ENCODE measurements at regions not wholly inside any gene's neighbourhood (a gene's known extent, or its start where the extent isn't known, plus 50 kb on each side); places are given as distances from the start of the nearest gene placed in this dataset.

DNA sequence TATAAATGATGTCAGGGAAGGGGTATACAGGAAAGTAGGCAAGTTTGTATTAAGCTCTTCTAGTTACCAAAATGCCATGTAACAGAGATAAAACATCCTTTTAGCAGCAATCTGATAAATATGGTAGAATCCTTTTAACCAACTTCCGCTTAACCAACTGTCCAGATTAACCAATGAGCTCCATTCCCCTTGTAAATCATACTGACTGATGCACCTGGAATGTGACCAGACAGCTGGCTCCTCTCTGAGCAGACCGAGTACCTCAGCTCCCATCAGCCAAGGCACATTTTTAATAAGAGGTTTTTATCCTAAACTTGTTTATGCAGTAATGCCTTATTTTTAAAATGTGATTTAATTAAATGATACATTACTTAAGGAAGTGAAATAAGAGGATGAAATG is 66.4 kb downstream of the KLF12 start:
- H3K27ac Mint-ChIP-seq = no peak overlapping the region
- POLR2A ChIA-PET = interaction anchor here (0.6 to 1.0 kb wide), 2 partner anchors 10 to 16 kb away, joined by 3 to 10 read pairs; no protein-coding TSS in a partner anchor

DNA sequence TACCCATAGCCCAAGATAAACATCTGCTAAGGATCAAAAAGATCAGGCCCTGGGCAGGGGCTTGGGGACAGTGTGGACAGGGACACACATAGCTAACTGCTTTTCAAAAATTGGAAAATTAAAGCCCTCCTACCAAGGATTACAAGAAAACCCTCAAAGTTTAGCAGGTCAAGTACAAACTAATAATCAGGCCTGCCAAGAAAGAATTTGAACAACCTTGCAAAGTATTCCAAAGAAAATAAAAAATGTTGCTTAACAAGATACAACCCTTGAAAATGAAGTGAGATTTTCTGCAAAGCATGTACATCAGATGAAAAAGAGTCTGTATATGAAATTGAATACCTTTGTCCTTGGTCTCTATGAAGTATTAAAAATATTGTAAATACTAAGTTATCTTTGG is 67.3 kb downstream of the KLF12 start:
- POLR2A ChIA-PET = interaction anchor here (1.6 kb wide), 1 partner anchor 67 kb away, joined by 7 read pairs; no protein-coding TSS in a partner anchor
- no peaks in the 10 kb centered on the region for H3K27me3 Mint-ChIP-seq
- TF ChIP-seq, protein P1, sequence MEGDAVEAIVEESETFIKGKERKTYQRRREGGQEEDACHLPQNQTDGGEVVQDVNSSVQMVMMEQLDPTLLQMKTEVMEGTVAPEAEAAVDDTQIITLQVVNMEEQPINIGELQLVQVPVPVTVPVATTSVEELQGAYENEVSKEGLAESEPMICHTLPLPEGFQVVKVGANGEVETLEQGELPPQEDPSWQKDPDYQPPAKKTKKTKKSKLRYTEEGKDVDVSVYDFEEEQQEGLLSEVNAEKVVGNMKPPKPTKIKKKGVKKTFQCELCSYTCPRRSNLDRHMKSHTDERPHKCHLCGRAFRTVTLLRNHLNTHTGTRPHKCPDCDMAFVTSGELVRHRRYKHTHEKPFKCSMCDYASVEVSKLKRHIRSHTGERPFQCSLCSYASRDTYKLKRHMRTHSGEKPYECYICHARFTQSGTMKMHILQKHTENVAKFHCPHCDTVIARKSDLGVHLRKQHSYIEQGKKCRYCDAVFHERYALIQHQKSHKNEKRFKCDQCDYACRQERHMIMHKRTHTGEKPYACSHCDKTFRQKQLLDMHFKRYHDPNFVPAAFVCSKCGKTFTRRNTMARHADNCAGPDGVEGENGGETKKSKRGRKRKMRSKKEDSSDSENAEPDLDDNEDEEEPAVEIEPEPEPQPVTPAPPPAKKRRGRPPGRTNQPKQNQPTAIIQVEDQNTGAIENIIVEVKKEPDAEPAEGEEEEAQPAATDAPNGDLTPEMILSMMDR (IDR thresholded peaks at IDR 0.05) = no peak
- ATAC-seq (ENCODE audit: low read depth) = no peak
- peak overlapping the region; percentile 37 for H3K27ac Mint-ChIP-seq
- peaks cover 81% of the 10 kb centered on the region for H3K4me1 Mint-ChIP-seq
- no peak for DNase-seq
- intact Hi-C loops (cut with micrococcal nuclease) = no loop called here
- no peak overlapping the region for H3K4me3 Mint-ChIP-seq
- CTCF ChIA-PET = no interaction called here
- H3K9me3 Mint-ChIP-seq = no peaks in the 10 kb centered on the region
- H3K36me3 Mint-ChIP-seq (ENCODE audit: low read depth) = peaks cover 1% of the 10 kb centered on the region

More for the DNA sequence above, 66.4 kb downstream of the KLF12 start:
- no peaks in the 10 kb centered on the region for H3K9me3 Mint-ChIP-seq
- H3K36me3 Mint-ChIP-seq (ENCODE audit: low read depth) = peaks cover 1% of the 10 kb centered on the region
- no peak overlapping the region for H3K4me3 Mint-ChIP-seq
- no peaks in the 10 kb centered on the region for H3K27me3 Mint-ChIP-seq
- H3K4me1 Mint-ChIP-seq = peaks cover 75% of the 10 kb centered on the region
- TF ChIP-seq, protein P1 (IDR thresholded peaks at IDR 0.05) = no peak
- intact Hi-C loops (cut with micrococcal nuclease) = no loop called here
- DNase-seq (no peak), ATAC-seq (ENCODE audit: low read depth) (no peak)
- CTCF ChIA-PET = no interaction called here

DNA sequence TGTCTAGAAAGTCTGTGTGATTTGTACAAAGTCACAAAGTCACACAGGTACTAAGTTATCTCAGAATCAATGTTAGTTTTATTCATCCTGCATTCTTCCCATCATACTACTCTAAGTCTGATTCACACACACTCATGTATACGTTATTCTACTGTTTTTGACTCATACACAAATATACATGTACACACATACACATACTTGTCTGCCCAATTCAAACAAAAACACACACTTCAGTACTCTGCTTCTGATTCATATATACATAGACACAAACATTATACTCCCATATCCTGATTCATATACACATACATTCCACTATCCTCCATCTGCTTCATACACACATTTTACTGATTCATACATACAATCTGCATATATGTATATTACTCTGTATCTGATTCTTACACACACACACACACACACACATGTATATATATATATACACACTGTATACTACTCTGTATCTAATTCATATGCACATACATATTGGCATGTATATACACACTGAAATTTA is 69.3 kb downstream of the KLF12 start:
- Mint-ChIP-seq H3K27me3 (no peaks in the 10 kb centered on the region), H3K9me3 (peaks cover 6% of the 10 kb centered on the region), H3K27ac (peak overlapping the region; percentile 42), H3K4me3 (no peak overlapping the region), H3K4me1 (peaks cover 85% of the 10 kb centered on the region), H3K36me3 (ENCODE audit: low read depth) (peaks cover 4% of the 10 kb centered on the region)
- ChIA-PET POLR2A (no interaction called here), CTCF (no interaction called here)
- no peak for DNase-seq
- intact Hi-C loops (cut with micrococcal nuclease) = loop anchor here (1.0 to 5.0 kb wide), 2 partner anchors 9 to 37 kb away; no protein-coding TSS in a partner anchor
- TF ChIP-seq, protein P1 (IDR thresholded peaks at IDR 0.05) = no peak
- no peak for ATAC-seq (ENCODE audit: low read depth)

DNA sequence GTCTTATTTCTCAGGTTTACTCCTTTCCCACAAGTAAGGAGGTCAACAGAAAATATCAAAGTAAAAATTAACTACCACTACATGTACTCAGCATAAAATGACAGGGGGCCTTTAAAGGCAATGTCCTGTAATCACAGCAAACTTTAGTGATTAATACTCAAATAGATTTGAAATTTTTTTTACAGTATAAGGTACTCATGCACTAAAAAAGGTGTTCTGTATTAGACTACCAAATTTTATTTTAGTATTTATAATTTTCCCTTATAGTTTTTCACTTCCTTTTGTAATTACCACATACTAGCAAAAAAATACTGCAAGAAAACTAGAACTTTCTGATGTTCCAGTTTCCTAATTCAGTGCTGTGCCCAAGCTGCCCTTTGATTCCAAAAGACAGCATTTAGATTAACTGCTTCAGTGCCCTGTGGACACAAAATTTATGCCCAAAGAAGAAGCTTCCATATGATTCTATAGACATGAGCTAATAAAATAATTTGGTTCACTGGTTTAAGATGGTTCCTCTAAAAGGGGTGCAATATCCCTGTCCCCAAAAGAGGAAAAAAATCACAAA is 70.6 kb downstream of the KLF12 start:
- Mint-ChIP-seq H3K4me1 (peaks cover 85% of the 10 kb centered on the region), H3K9me3 (peaks cover 10% of the 10 kb centered on the region), H3K4me3 (peak overlapping the region; percentile 77), H3K27ac (peak overlapping the region; percentile 88), H3K27me3 (no peaks in the 10 kb centered on the region), H3K36me3 (ENCODE audit: low read depth) (peaks cover 8% of the 10 kb centered on the region)
- TF ChIP-seq, protein P1 (IDR thresholded peaks at IDR 0.05) = no peak
- peak; percentile 17 for ATAC-seq (ENCODE audit: low read depth)
- ChIA-PET POLR2A (interaction anchor here (0.6 to 2.9 kb wide), 3 partner anchors 30 to 105 kb away, joined by 3 to 37 read pairs (median 4); partner anchors contain the start of gene KLF12), CTCF (no interaction called here)
- no peak for DNase-seq
- intact Hi-C loops (cut with micrococcal nuclease) = loop anchor here (1.0 to 5.0 kb wide), 3 partner anchors 37 to 95 kb away; no protein-coding TSS in a partner anchor

DNA sequence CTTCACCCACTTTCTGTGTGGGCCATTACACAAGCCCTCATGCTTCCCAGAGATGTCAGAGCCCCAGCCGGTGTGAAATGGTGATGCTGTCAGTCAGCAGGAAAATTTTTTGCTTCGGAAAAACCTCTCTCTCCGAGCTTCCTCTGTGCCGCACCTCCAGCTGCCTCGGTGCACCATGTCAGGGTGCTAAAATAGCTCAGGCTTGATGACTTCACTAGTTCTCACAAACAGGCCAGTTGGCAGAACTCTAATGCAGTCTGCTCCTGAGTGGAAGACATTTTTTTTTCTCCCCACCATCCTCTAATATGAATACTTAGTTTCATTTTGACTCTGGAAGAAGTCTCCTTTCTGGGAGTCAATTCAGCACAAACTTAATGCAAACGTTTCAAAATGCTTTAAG is 71.3 kb downstream of the KLF12 start:
- H3K36me3 Mint-ChIP-seq (ENCODE audit: low read depth) = peaks cover 8% of the 10 kb centered on the region
- intact Hi-C loops (cut with micrococcal nuclease) = loop anchor here (1.0 to 5.0 kb wide), 6 partner anchors 7 to 94 kb away; no protein-coding TSS in a partner anchor
- peaks cover 86% of the 10 kb centered on the region for H3K4me1 Mint-ChIP-seq
- TF ChIP-seq, protein P1 (IDR thresholded peaks at IDR 0.05) = no peak
- peak overlapping the region; percentile 77 for H3K4me3 Mint-ChIP-seq
- no peaks in the 10 kb centered on the region for H3K27me3 Mint-ChIP-seq
- ATAC-seq (ENCODE audit: low read depth) (peak; percentile 69), DNase-seq (no peak)
- peaks cover 10% of the 10 kb centered on the region for H3K9me3 Mint-ChIP-seq
- ChIA-PET POLR2A (interaction anchor here (0.6 to 2.9 kb wide), 4 partner anchors 31 to 104 kb away, joined by 3 to 37 read pairs (median 6); partner anchors contain the start of gene KLF12), CTCF (interaction anchor here (0.8 to 0.9 kb wide), 2 partner anchors 22 to 69 kb away, joined by 3 read pairs; no protein-coding TSS in a partner anchor)
- H3K27ac Mint-ChIP-seq = peak overlapping the region; percentile 88

Data from activated B cell treated with CpG ODN at 0.5 μM for 24 hours (primary cell).